ENCODE measurements at regions not wholly inside any gene's neighbourhood (a gene's known extent, or its start where the extent isn't known, plus 50 kb on each side); places are given as distances from the start of the nearest gene placed in this dataset.

DNA sequence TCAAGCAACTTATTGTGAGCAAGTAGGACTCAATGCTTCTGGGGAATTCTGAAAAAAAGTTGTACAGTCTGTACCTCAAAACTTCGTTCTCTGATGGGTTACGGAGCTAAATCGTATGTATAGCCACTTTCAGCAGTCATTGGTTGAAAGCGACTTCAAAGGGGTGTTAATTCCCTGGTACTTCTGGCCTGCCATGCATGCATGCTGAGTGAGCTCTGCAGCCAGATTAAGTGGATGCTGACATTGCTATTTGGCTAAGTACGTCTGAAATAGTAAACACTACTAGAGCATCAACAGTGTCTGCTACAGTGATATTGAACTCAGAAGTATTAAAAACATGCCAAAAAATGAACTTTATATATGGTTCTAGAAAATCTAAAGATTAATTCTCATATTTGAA, 1183.1 kb upstream of the PCDH20 start:
- TF ChIP-seq TCF12 (IDR thresholded peaks at IDR 0.05; ENCODE audit: low read depth) (no peak), ZBTB7A (IDR thresholded peaks at IDR 0.05; ENCODE audit: low read depth) (no peak), FOXM1 (IDR thresholded peaks at IDR 0.05; ENCODE audit: borderline replicate concordance, low read depth) (no peak), TEAD4 (IDR thresholded peaks at IDR 0.05) (no peak), YY1 (IDR thresholded peaks at IDR 0.05; ENCODE audit: low read depth) (no peak), RAD21 (IDR thresholded peaks at IDR 0.05; ENCODE audit: low read depth) (no peak), MAX (IDR thresholded peaks at IDR 0.05) (no peak), EGR1 (IDR thresholded peaks at IDR 0.05) (no peak), TAF1 (IDR thresholded peaks at IDR 0.05; ENCODE audit: low read depth) (no peak), EP300 (IDR thresholded peaks at IDR 0.05; ENCODE audit: borderline replicate concordance) (no peak), NFIC (IDR thresholded peaks at IDR 0.05) (no peak), CREB1 (IDR thresholded peaks at IDR 0.05; ENCODE audit: low read depth) (no peak), CEBPB (IDR thresholded peaks at IDR 0.05) (no peak)
- TF ChIP-seq, protein P1, sequence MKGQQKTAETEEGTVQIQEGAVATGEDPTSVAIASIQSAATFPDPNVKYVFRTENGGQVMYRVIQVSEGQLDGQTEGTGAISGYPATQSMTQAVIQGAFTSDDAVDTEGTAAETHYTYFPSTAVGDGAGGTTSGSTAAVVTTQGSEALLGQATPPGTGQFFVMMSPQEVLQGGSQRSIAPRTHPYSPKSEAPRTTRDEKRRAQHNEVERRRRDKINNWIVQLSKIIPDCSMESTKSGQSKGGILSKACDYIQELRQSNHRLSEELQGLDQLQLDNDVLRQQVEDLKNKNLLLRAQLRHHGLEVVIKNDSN (IDR thresholded peaks at IDR 0.05): no peak
- TF ChIP-seq, protein P2, sequence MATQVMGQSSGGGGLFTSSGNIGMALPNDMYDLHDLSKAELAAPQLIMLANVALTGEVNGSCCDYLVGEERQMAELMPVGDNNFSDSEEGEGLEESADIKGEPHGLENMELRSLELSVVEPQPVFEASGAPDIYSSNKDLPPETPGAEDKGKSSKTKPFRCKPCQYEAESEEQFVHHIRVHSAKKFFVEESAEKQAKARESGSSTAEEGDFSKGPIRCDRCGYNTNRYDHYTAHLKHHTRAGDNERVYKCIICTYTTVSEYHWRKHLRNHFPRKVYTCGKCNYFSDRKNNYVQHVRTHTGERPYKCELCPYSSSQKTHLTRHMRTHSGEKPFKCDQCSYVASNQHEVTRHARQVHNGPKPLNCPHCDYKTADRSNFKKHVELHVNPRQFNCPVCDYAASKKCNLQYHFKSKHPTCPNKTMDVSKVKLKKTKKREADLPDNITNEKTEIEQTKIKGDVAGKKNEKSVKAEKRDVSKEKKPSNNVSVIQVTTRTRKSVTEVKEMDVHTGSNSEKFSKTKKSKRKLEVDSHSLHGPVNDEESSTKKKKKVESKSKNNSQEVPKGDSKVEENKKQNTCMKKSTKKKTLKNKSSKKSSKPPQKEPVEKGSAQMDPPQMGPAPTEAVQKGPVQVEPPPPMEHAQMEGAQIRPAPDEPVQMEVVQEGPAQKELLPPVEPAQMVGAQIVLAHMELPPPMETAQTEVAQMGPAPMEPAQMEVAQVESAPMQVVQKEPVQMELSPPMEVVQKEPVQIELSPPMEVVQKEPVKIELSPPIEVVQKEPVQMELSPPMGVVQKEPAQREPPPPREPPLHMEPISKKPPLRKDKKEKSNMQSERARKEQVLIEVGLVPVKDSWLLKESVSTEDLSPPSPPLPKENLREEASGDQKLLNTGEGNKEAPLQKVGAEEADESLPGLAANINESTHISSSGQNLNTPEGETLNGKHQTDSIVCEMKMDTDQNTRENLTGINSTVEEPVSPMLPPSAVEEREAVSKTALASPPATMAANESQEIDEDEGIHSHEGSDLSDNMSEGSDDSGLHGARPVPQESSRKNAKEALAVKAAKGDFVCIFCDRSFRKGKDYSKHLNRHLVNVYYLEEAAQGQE (IDR thresholded peaks at IDR 0.05; ENCODE audit: low read depth): no peak

DNA sequence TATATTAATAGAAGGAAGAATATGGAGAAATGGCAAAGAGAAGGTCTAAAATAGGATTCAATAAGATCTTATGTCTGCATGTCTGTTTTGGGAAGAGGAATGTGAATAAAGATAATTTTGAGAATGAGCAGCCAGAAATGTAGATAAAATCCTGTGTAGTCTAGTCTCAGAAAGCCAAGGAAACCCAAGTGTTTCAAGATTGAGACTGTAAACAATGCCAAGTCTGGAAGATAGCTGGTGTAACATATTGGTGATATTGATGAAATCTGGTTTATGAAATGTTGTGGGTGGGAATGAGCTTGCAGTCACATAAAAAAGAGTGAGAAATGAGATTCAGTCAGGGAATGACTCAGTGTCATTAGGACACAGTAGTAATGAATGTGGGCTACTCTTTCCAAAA, 1180.3 kb upstream of the PCDH20 start:
- TF ChIP-seq EP300 (IDR thresholded peaks at IDR 0.05; ENCODE audit: borderline replicate concordance) (no peak), TCF12 (IDR thresholded peaks at IDR 0.05; ENCODE audit: low read depth) (no peak), EGR1 (IDR thresholded peaks at IDR 0.05) (no peak), TAF1 (IDR thresholded peaks at IDR 0.05; ENCODE audit: low read depth) (no peak), ZBTB7A (IDR thresholded peaks at IDR 0.05; ENCODE audit: low read depth) (no peak), YY1 (IDR thresholded peaks at IDR 0.05; ENCODE audit: low read depth) (no peak), CREB1 (IDR thresholded peaks at IDR 0.05; ENCODE audit: low read depth) (no peak), MAX (IDR thresholded peaks at IDR 0.05) (no peak), CEBPB (IDR thresholded peaks at IDR 0.05) (no peak)
- TF ChIP-seq, protein P2 (IDR thresholded peaks at IDR 0.05; ENCODE audit: low read depth): no peak
- TF ChIP-seq, protein P1 (IDR thresholded peaks at IDR 0.05): no peak

DNA sequence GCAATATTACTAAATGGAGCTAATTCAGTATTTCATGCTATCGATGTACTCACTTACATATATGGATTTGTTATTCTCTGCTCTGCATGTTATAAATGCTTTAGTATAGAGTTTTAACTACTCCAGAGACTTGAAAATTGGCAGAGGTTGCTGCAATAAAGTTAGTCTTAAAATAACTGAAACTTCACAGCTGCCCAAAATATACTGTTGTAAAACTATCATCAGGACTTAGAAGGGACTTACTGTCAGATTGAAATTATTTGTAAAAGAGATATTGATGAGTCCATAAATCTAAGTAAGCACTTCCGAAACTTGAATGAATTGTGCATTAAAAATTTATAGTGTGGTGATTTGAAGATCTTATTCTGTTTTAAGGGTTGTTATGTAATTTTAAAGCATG, 1178.2 kb upstream of the PCDH20 start:
- no peak for TF ChIP-seq EGR1 (IDR thresholded peaks at IDR 0.05)

GRCh38 chr13:62583466-62583865, 1167.8 kb upstream of the PCDH20 start:
- TF ChIP-seq EP300 (IDR thresholded peaks at IDR 0.05; ENCODE audit: borderline replicate concordance) (no peak), FOXM1 (IDR thresholded peaks at IDR 0.05; ENCODE audit: borderline replicate concordance, low read depth) (no peak), NFIC (IDR thresholded peaks at IDR 0.05) (no peak), RAD21 (IDR thresholded peaks at IDR 0.05; ENCODE audit: low read depth) (no peak), MAX (IDR thresholded peaks at IDR 0.05) (no peak), YY1 (IDR thresholded peaks at IDR 0.05; ENCODE audit: low read depth) (no peak)
- TF ChIP-seq, protein P2 (IDR thresholded peaks at IDR 0.05; ENCODE audit: low read depth): peak; percentile 74
- TF ChIP-seq, protein P1 (IDR thresholded peaks at IDR 0.05): no peak
